HEK293 (cell line): ENCODE measurements at regions not wholly inside any gene's neighbourhood (a gene's known extent, or its start where the extent isn't known, plus 50 kb on each side); places are given as distances from the start of the nearest gene placed in this dataset.

ENCODE experiments used
- CTCF ChIA-PET: fragments of 350-600 bp; formaldehyde crosslinking; extraction: SDS; loops from one replicate; lab custom pipeline; 2021; ENCODE audit warnings: antibody characterized with exemption; lab: Yijun Ruan, JAX
- POLR2A ChIA-PET: fragments of 300-600 bp; formaldehyde crosslinking; extraction: SDS; loops from one replicate; lab custom pipeline; 2020; ENCODE audit warnings: antibody characterized with exemption, inconsistent platforms; lab: Yijun Ruan, JAX
- H3K27ac ChIP-seq: fragments of 200-500 bp; sonication (Bioruptor generic); 2 replicates; pipeline ENCODE4 v1.5.1; 2014; ENCODE audit warnings: low read depth, low read length, control low read depth, inconsistent platforms; ENCODE audit errors: extremely low read depth
- H3K36me3 ChIP-seq, 2 experiments: fragments of 200-500 bp in 1 of 2; sonication (Bioruptor generic) in 1 of 2; 1 replicate in 1 of 2; 2 replicates in 1 of 2; pipeline ENCODE4 v1.5.1; 2014 to 2017; ENCODE audit warnings: inconsistent platforms in 2 of 2, low read length in 2 of 2; ENCODE audit not compliant: control insufficient read depth in 2 of 2, insufficient read depth in 1 of 2
- H3K4me1 ChIP-seq: fragments of 200-500 bp; sonication (Bioruptor generic); 2 replicates; pipeline ENCODE4 v1.5.1; 2014; ENCODE audit warnings: mild to moderate bottlenecking, low read length, inconsistent platforms; ENCODE audit not compliant: control insufficient read depth, insufficient read depth
- H3K4me3 ChIP-seq: 2 replicates; pipeline ENCODE4 v1.5.1; 2011; ENCODE audit warnings: low read depth, mild to moderate bottlenecking, control low read depth, low read length, moderate library complexity
- H3K9me3 ChIP-seq: fragments of 200-500 bp; sonication (Bioruptor generic); 2 replicates; pipeline ENCODE4 v1.5.1; 2014; ENCODE audit warnings: low read depth, low read length, inconsistent platforms; ENCODE audit not compliant: control insufficient read depth, insufficient read depth
- KLF16 ChIP-seq: fragments of 450-650 bp; formaldehyde crosslinking; IDR thresholded peaks from 2 replicates; pipeline ENCODE4 v1.5.1; 2017; ENCODE audit warnings: missing biosample characterization, missing genetic modification characterization
- MEIS1 ChIP-seq: sonication (generic); formaldehyde crosslinking; IDR thresholded peaks from 2 replicates; pipeline ENCODE4 v1.8.1; 2022; ENCODE audit warnings: missing genetic modification reagents, mild to moderate bottlenecking, borderline replicate concordance
- SALL2 ChIP-seq: fragments of 450-650 bp; formaldehyde crosslinking; IDR thresholded peaks from 2 replicates; pipeline ENCODE4 v1.5.0; 2017; ENCODE audit warnings: missing biosample characterization, mild to moderate bottlenecking, missing genetic modification characterization, borderline replicate concordance
- ZNF174 ChIP-seq: fragments of 450-650 bp; formaldehyde crosslinking; IDR thresholded peaks from 2 replicates; pipeline ENCODE4 v1.5.0; 2017; ENCODE audit warnings: missing biosample characterization, mild to moderate bottlenecking, missing genetic modification characterization
- ZNF202 ChIP-seq: fragments of 450-650 bp; formaldehyde crosslinking; IDR thresholded peaks from 2 replicates; pipeline ENCODE4 v1.5.1; 2016; ENCODE audit warnings: missing biosample characterization, missing genetic modification characterization, borderline replicate concordance
- ZNF311 ChIP-seq: fragments of 450-650 bp; formaldehyde crosslinking; IDR thresholded peaks from 2 replicates; pipeline ENCODE4 v1.5.1; 2017; ENCODE audit warnings: missing biosample characterization, missing genetic modification characterization, borderline replicate concordance
- ZNF48 ChIP-seq: fragments of 450-650 bp; formaldehyde crosslinking; IDR thresholded peaks from 2 replicates; pipeline ENCODE4 v1.5.1; 2016; ENCODE audit warnings: missing biosample characterization, missing genetic modification characterization
- ZNF514 ChIP-seq: fragments of 450-650 bp; formaldehyde crosslinking; IDR thresholded peaks from 2 replicates; pipeline ENCODE4 v1.5.1; 2016; ENCODE audit warnings: missing biosample characterization, missing genetic modification characterization
- ZNF610 ChIP-seq: fragments of 450-650 bp; formaldehyde crosslinking; IDR thresholded peaks from 2 replicates; pipeline ENCODE4 v1.5.1; 2016; ENCODE audit warnings: missing biosample characterization, missing genetic modification characterization, borderline replicate concordance
- ZNF654 ChIP-seq: fragments of 450-650 bp; formaldehyde crosslinking; IDR thresholded peaks from 2 replicates; pipeline ENCODE4 v1.5.1; 2016; ENCODE audit warnings: low read depth, missing biosample characterization, missing genetic modification characterization
- ZNF76 ChIP-seq: fragments of 450-650 bp; formaldehyde crosslinking; IDR thresholded peaks from 2 replicates; pipeline ENCODE4; 2016; ENCODE audit warnings: low read depth, missing biosample characterization, missing genetic modification characterization, borderline replicate concordance
- ZNF791 ChIP-seq: fragments of 450-650 bp; formaldehyde crosslinking; IDR thresholded peaks from 2 replicates; pipeline ENCODE4 v1.5.1; 2016; ENCODE audit warnings: missing biosample characterization, missing genetic modification characterization
- TF ChIP-seq, protein P1 (sequence below): sonication (generic); formaldehyde crosslinking; IDR thresholded peaks from 2 replicates; pipeline ENCODE4 v1.8.1; 2022; ENCODE audit warnings: mild to moderate bottlenecking, moderate library complexity, missing genetic modification reagents
- TF ChIP-seq, protein P2 (sequence below): fragments of 450-650 bp; formaldehyde crosslinking; IDR thresholded peaks from 2 replicates; pipeline ENCODE4 v1.5.1; 2016; ENCODE audit warnings: missing biosample characterization, missing genetic modification characterization
- TF ChIP-seq, protein P3 (sequence below): fragments of 450-650 bp; formaldehyde crosslinking; IDR thresholded peaks from 2 replicates; pipeline ENCODE4 v1.5.1; 2016; ENCODE audit warnings: missing biosample characterization, missing genetic modification characterization
- TF ChIP-seq, protein P4 (sequence below): fragments of 450-650 bp; formaldehyde crosslinking; IDR thresholded peaks from 2 replicates; pipeline ENCODE4 v1.5.1; 2016; ENCODE audit warnings: missing biosample characterization, missing genetic modification characterization
- TF ChIP-seq, protein P5 (sequence below): fragments of 450-650 bp; formaldehyde crosslinking; IDR thresholded peaks from 2 replicates; pipeline ENCODE4 v1.5.1; 2016; ENCODE audit warnings: missing biosample characterization, missing genetic modification characterization
- TF ChIP-seq, protein P6 (sequence below): fragments of 450-650 bp; formaldehyde crosslinking; IDR thresholded peaks from 2 replicates; pipeline ENCODE4 v1.5.1; 2016; ENCODE audit warnings: missing biosample characterization, missing genetic modification characterization
- TF ChIP-seq, protein P7 (sequence below): fragments of 450-650 bp; IDR thresholded peaks from 2 replicates; pipeline ENCODE4 v1.5.1; 2018; ENCODE audit warnings: missing biosample characterization, missing genetic modification characterization
- TF ChIP-seq, protein P8 (sequence below): fragments of 450-650 bp; formaldehyde crosslinking; conservative IDR thresholded peaks from 2 replicates; pipeline ENCODE4 v1.5.1; 2016; ENCODE audit warnings: low read depth, missing biosample characterization, missing genetic modification characterization

DNA sequence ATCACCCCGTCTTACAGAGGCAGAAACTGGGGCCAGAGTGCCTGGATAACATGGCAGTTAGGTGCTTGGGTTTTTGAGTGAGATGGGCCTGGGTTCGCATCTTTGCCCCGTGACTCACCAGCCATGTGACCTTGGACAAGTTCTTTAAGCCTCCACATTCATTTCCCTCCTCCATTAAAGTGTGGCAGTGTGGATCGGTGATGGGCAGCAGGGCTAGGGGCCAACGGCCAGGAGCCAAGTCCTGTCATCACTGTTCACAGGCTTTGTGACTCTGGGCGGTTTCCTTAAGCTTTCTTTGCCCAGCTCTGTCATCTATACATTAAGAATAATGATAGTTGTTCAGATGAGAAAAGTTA, 85.5 kb upstream of the PMEPA1 start:
- ChIA-PET CTCF (no interaction called here), POLR2A (no interaction called here)
- no peaks in the 10 kb centered on the region for H3K9me3 ChIP-seq

More for the DNA sequence above, 85.5 kb upstream of the PMEPA1 start:
- no peak overlapping the region for H3K27ac ChIP-seq
- H3K4me3 ChIP-seq = no peak overlapping the region
- no peaks in the 10 kb centered on the region for H3K36me3 ChIP-seq
- TF ChIP-seq ZNF610 (no peak), SALL2 (tag by site-specific recombination) (no peak), ZNF654 (tag by site-specific recombination) (no peak), ZNF202 (tag by site-specific recombination) (no peak), ZNF48 (tag by site-specific recombination) (no peak), ZNF174 (tag by site-specific recombination) (no peak), KLF16 (tag by site-specific recombination) (no peak), ZNF791 (tag by site-specific recombination) (no peak), ZNF76 (tag by site-specific recombination) (no peak), ZNF311 (tag by site-specific recombination) (no peak), MEIS1 (CRISPR knock-in tag) (no peak), ZNF514 (no peak)
- TF ChIP-seq, protein P1, sequence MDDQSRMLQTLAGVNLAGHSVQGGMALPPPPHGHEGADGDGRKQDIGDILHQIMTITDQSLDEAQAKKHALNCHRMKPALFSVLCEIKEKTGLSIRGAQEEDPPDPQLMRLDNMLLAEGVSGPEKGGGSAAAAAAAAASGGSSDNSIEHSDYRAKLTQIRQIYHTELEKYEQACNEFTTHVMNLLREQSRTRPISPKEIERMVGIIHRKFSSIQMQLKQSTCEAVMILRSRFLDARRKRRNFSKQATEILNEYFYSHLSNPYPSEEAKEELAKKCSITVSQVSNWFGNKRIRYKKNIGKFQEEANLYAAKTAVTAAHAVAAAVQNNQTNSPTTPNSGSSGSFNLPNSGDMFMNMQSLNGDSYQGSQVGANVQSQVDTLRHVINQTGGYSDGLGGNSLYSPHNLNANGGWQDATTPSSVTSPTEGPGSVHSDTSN (CRISPR knock-in tag) = no peak
- TF ChIP-seq, protein P2, sequence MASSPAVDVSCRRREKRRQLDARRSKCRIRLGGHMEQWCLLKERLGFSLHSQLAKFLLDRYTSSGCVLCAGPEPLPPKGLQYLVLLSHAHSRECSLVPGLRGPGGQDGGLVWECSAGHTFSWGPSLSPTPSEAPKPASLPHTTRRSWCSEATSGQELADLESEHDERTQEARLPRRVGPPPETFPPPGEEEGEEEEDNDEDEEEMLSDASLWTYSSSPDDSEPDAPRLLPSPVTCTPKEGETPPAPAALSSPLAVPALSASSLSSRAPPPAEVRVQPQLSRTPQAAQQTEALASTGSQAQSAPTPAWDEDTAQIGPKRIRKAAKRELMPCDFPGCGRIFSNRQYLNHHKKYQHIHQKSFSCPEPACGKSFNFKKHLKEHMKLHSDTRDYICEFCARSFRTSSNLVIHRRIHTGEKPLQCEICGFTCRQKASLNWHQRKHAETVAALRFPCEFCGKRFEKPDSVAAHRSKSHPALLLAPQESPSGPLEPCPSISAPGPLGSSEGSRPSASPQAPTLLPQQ = no peak
- TF ChIP-seq, protein P3, sequence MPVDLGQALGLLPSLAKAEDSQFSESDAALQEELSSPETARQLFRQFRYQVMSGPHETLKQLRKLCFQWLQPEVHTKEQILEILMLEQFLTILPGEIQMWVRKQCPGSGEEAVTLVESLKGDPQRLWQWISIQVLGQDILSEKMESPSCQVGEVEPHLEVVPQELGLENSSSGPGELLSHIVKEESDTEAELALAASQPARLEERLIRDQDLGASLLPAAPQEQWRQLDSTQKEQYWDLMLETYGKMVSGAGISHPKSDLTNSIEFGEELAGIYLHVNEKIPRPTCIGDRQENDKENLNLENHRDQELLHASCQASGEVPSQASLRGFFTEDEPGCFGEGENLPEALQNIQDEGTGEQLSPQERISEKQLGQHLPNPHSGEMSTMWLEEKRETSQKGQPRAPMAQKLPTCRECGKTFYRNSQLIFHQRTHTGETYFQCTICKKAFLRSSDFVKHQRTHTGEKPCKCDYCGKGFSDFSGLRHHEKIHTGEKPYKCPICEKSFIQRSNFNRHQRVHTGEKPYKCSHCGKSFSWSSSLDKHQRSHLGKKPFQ (tag by site-specific recombination) = no peak
- TF ChIP-seq, protein P4, sequence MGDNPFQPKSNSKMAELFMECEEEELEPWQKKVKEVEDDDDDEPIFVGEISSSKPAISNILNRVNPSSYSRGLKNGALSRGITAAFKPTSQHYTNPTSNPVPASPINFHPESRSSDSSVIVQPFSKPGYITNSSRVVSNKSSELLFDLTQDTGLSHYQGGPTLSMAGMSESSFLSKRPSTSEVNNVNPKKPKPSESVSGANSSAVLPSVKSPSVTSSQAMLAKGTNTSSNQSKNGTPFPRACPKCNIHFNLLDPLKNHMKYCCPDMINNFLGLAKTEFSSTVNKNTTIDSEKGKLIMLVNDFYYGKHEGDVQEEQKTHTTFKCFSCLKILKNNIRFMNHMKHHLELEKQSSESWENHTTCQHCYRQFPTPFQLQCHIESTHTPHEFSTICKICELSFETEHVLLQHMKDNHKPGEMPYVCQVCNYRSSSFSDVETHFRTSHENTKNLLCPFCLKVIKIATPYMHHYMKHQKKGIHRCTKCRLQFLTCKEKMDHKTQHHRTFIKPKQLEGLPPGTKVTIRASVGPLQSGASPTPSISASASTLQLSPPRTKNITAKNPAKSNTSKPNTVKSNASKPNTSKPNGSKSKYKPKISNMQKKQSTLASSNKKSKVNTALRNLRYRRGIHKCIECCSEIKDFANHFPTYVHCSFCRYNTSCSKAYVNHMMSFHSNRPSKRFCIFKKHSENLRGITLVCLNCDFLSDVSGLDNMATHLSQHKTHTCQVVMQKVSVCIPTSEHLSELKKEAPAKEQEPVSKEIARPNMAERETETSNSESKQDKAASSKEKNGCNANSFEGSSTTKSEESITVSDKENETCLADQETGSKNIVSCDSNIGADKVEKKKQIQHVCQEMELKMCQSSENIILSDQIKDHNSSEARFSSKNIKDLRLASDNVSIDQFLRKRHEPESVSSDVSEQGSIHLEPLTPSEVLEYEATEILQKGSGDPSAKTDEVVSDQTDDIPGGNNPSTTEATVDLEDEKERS = no peak
- TF ChIP-seq, protein P5, sequence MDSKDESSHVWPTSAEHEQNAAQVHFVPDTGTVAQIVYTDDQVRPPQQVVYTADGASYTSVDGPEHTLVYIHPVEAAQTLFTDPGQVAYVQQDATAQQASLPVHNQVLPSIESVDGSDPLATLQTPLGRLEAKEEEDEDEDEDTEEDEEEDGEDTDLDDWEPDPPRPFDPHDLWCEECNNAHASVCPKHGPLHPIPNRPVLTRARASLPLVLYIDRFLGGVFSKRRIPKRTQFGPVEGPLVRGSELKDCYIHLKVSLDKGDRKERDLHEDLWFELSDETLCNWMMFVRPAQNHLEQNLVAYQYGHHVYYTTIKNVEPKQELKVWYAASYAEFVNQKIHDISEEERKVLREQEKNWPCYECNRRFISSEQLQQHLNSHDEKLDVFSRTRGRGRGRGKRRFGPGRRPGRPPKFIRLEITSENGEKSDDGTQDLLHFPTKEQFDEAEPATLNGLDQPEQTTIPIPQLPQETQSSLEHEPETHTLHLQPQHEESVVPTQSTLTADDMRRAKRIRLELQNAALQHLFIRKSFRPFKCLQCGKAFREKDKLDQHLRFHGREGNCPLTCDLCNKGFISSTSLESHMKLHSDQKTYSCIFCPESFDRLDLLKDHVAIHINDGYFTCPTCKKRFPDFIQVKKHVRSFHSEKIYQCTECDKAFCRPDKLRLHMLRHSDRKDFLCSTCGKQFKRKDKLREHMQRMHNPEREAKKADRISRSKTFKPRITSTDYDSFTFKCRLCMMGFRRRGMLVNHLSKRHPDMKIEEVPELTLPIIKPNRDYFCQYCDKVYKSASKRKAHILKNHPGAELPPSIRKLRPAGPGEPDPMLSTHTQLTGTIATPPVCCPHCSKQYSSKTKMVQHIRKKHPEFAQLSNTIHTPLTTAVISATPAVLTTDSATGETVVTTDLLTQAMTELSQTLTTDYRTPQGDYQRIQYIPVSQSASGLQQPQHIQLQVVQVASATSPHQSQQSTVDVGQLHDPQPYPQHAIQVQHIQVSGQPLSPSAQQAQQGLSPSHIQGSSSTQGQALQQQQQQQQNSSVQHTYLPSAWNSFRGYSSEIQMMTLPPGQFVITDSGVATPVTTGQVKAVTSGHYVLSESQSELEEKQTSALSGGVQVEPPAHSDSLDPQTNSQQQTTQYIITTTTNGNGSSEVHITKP (tag by site-specific recombination) = no peak
- TF ChIP-seq, protein P6, sequence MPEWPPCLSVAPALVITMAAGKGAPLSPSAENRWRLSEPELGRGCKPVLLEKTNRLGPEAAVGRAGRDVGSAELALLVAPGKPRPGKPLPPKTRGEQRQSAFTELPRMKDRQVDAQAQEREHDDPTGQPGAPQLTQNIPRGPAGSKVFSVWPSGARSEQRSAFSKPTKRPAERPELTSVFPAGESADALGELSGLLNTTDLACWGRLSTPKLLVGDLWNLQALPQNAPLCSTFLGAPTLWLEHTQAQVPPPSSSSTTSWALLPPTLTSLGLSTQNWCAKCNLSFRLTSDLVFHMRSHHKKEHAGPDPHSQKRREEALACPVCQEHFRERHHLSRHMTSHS = no peak
- TF ChIP-seq, protein P7, sequence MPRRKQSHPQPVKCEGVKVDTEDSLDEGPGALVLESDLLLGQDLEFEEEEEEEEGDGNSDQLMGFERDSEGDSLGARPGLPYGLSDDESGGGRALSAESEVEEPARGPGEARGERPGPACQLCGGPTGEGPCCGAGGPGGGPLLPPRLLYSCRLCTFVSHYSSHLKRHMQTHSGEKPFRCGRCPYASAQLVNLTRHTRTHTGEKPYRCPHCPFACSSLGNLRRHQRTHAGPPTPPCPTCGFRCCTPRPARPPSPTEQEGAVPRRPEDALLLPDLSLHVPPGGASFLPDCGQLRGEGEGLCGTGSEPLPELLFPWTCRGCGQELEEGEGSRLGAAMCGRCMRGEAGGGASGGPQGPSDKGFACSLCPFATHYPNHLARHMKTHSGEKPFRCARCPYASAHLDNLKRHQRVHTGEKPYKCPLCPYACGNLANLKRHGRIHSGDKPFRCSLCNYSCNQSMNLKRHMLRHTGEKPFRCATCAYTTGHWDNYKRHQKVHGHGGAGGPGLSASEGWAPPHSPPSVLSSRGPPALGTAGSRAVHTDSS (tag by site-specific recombination) = no peak
- TF ChIP-seq, protein P8, sequence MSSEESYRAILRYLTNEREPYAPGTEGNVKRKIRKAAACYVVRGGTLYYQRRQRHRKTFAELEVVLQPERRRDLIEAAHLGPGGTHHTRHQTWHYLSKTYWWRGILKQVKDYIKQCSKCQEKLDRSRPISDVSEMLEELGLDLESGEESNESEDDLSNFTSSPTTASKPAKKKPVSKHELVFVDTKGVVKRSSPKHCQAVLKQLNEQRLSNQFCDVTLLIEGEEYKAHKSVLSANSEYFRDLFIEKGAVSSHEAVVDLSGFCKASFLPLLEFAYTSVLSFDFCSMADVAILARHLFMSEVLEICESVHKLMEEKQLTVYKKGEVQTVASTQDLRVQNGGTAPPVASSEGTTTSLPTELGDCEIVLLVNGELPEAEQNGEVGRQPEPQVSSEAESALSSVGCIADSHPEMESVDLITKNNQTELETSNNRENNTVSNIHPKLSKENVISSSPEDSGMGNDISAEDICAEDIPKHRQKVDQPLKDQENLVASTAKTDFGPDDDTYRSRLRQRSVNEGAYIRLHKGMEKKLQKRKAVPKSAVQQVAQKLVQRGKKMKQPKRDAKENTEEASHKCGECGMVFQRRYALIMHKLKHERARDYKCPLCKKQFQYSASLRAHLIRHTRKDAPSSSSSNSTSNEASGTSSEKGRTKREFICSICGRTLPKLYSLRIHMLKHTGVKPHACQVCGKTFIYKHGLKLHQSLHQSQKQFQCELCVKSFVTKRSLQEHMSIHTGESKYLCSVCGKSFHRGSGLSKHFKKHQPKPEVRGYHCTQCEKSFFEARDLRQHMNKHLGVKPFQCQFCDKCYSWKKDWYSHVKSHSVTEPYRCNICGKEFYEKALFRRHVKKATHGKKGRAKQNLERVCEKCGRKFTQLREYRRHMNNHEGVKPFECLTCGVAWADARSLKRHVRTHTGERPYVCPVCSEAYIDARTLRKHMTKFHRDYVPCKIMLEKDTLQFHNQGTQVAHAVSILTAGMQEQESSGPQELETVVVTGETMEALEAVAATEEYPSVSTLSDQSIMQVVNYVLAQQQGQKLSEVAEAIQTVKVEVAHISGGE (tag by site-specific recombination) = no peak
- H3K4me1 ChIP-seq = no peaks in the 10 kb centered on the region
